Heart right ventricle (tissue), 16 donors: ENCODE measurements at regions not wholly inside any gene's neighbourhood (a gene's known extent, or its start where the extent isn't known, plus 50 kb on each side); places are given as distances from the start of the nearest gene placed in this dataset.

Source experiments
- ATAC-seq, 8 donors: fragments of 200-7000 bp; cut with Tn5 transposase; one replicate each; pipeline ENCODE4 v1.9.1; 2020; ENCODE audit warnings: mild to moderate bottlenecking in 8 of 8, moderate library complexity in 8 of 8, moderate number of reproducible peaks in 1 of 8
- DNase-seq, 2 donors: peaks; one replicate each; pipeline ENCODE4 v3.0.0-alpha.2; 2020
- H3K27ac ChIP-seq, 10 donors: fragments of 200-600 bp; sonication (generic) in 2 of 10; one replicate each; pipeline versions ENCODE4 v1.5.0 to v1.8.0; 2020 to 2022; ENCODE audit warnings: mild to moderate bottlenecking in 3 of 10
- H3K27me3 ChIP-seq, 7 donors: fragments of 200-600 bp; one replicate each; pipeline ENCODE4 v1.8.0; 2021 to 2022; ENCODE audit warnings: mild to moderate bottlenecking in 2 of 7
- H3K36me3 ChIP-seq, 9 donors: fragments of 200-600 bp; sonication (generic) in 1 of 9; one replicate each; pipeline versions ENCODE4 v1.5.0 to v1.8.0; 2020 to 2022; ENCODE audit warnings: mild to moderate bottlenecking in 2 of 9
- H3K4me1 ChIP-seq, 9 donors: fragments of 200-600 bp; sonication (generic) in 1 of 9; one replicate each; pipeline versions ENCODE4 v1.5.0 to v1.8.0; 2020 to 2022; ENCODE audit warnings: mild to moderate bottlenecking in 4 of 9
- H3K4me3 ChIP-seq, 10 donors: fragments of 200-600 bp; sonication (generic) in 2 of 10; one replicate each; pipeline versions ENCODE4 v1.5.0 to v1.8.0; 2020 to 2022; ENCODE audit warnings: mild to moderate bottlenecking in 7 of 10, moderate library complexity in 2 of 10
- H3K9me3 ChIP-seq, 11 donors: fragments of 200-600 bp in 10 of 11; sonication (generic) in 2 of 11; one replicate each; pipeline versions ENCODE4 v1.5.0 to v1.8.0; 2013 to 2022; ENCODE audit warnings: mild to moderate bottlenecking in 2 of 11, control low read depth in 1 of 11, moderate library complexity in 1 of 11
- CTCF ChIP-seq, 9 donors: fragments of 200-600 bp; sonication (generic) in 2 of 9; IDR thresholded peaks; one replicate each; pipeline versions ENCODE4 v1.5.0 to v1.8.0; 2021 to 2022; ENCODE audit warnings: antibody characterized with exemption in 9 of 9, mild to moderate bottlenecking in 5 of 9, moderate library complexity in 1 of 9
- WGBS, 2 donors: extraction: QIAGEN DNeasy Blood & Tissue Kit; methylation state at CpG; one replicate each; pipeline ENCODE4 v1.1.7; 2013; ENCODE audit warnings: inconsistent platforms in 1 of 2; 5-methylcytosine and 5-hydroxymethylcytosine counted together
- intact Hi-C, 10 donors: fragments of 100-400 bp; cut with DNase I; formaldehyde crosslinking; loops; one replicate each; pipeline versions ENCODE4 v1.11.1 to v1.14.2; 2022
- donor health status: Arrhythmogenic right ventricular cardiomyopathy.
- donor health status: ischemic (EF 13 %, LVEDD 7.1; RV severe dilation, severe dysfunction).
- donor health status: healthy with polysubstance abuse.
- donor health status: DM: no; HTN: yes; CAD: no.
- donor health status: DM: no; HTN: no; CAD: no.
- donor health status: ischemic (EF 25% LVEDD 6.9; RV normal size, moderate dysfunction).
- donor health status: ischemic (EF 25% LVEDD 5.7; RV mildly dilated, moderate dysfunction).
- donor health status: healthy.
- donor health status: DM: yes; HTN: yes; CAD: no.
- donor health status: Ischemic cardiomyopathy.
- donor health status: ischemic (EF 35%, LVEDD 5.7; RV mildly dilated, moderate dysfunction).
- donor health status: nonischemic (EF 11% LVEDD 7.7; RV severe dilation, severe dysfunction).
- donor health status: DM: yes; HTN: yes; CAD: no.
- donor health status: PGD.
- donor health status: ischemic (EF 29% LVEDD 5.4; RV normal size, mild dysfunction).
- donor health status: nonischemic (EF 23%, LVEDD 6.1; RV moderate dilation, normal function).

GRCh38 chr16:48948911-48949310 is 332.7 kb downstream of the CBLN1 start:
- intact Hi-C loops: no loop called here
- no peak overlapping the region for H3K4me3 ChIP-seq
- no peak for ATAC-seq
- no peak for DNase-seq
- H3K9me3 ChIP-seq: no peaks in the 10 kb centered on the region
- H3K27ac ChIP-seq: no peak overlapping the region
- no peaks in the 10 kb centered on the region for H3K36me3 ChIP-seq
- no peak for TF ChIP-seq CTCF (IDR thresholded peaks at IDR 0.05)
- H3K4me1 ChIP-seq: peaks cover 0 to 22% (median 8%) of the 10 kb centered on the region in 9 donors
- H3K27me3 ChIP-seq: no peaks in the 10 kb centered on the region
- 76 to 90% methylated on average over 3 of the region's 3 CpGs for WGBS, 2 donors

- H3K27me3 ChIP-seq: no peaks in the 10 kb centered on the region
- no peak for DNase-seq
- TF ChIP-seq CTCF (IDR thresholded peaks at IDR 0.05): no peak
- no peaks in the 10 kb centered on the region for H3K36me3 ChIP-seq
- H3K4me1 ChIP-seq: peaks cover 0 to 16% (median 5%) of the 10 kb centered on the region in 9 donors
- H3K9me3 ChIP-seq: no peaks in the 10 kb centered on the region
- peak in 6 of 8 donors; percentile 15 to 58 (median 38) for ATAC-seq
- no peak overlapping the region for H3K4me3 ChIP-seq
- 18 to 21% methylated on average over 3 of the region's 3 CpGs for WGBS, 2 donors
- intact Hi-C loops: loop anchor here in 1 of 10 donors (2.0 kb wide), 1 partner anchor 165 kb away; no protein-coding TSS in a partner anchor
- peak overlapping the region in 5 of 10 donors; percentile 19 to 65 (median 52) for H3K27ac ChIP-seq
Observed at GRCh38 chr16:48947371-48947713, 334.3 kb downstream of the CBLN1 start.

DNA sequence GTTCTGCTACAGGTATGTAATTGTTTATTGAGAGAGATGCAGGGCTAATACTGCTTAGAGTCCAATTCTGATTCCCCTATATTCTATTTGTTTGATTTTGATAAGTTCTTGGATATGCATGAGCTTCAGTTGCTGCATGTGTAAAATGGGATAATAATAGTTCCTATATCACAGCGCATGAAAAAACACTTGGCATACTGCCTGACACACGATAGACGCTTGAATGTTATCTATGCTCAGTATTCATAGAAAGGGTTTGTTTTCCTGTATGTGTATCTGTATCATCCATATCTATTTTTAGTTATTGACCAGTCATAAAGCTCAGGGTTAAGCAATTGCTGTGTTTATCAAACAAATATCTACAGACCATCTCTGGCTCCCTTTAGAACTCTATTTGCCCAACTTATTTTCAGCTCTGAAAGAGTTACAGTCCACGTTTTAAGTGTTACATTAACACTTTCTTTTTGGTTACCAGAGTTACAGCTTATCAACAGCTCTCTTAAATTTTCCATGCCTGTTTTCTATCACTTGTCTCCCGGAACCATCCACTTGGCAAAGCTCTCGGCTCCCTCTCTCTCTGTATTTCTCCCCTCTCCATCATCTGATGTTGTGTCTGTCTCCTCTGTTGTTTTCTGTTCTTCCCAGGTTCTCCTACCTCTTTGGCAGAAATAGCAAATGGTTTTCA is 334.8 kb downstream of the CBLN1 start:
- Histone ChIP-seq H3K4me1 (peaks cover 0 to 16% (median 5%) of the 10 kb centered on the region in 9 donors), H3K27ac (peak overlapping the region in 5 of 10 donors; percentile 34 to 65 (median 62)), H3K36me3 (no peaks in the 10 kb centered on the region), H3K4me3 (no peak overlapping the region), H3K27me3 (no peaks in the 10 kb centered on the region), H3K9me3 (no peaks in the 10 kb centered on the region)
- WGBS, 2 donors: 3 to 12% methylated on average over 6 of the region's 6 CpGs
- ATAC-seq (peak; percentile 55 to 96 (median 88)), DNase-seq (peak in 1 of 2 donors; percentile 30)
- TF ChIP-seq CTCF (IDR thresholded peaks at IDR 0.05): no peak
- intact Hi-C loops: loop anchor here in 1 of 10 donors (2.0 kb wide), 1 partner anchor 166 kb away; no protein-coding TSS in a partner anchor

DNA sequence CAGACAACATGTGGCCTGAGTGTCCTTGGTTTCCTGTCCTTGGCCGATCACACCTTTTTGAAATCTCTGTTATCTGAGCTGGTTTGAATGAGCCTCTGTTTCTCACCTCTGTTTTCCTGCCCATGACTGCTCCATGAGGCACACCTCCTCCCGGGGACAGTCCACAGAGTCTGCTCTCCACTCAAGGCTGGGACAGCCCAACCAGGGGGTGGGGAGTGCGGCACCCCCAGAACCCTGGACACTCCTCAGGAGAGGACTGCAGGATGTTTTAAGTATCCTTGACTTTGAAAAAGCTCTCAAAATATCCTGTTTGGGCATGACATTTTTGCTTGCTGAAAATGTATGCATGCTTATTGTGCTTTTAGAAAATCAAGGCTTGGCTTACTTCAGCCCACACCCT is 333.0 kb upstream of the N4BP1 start:
- H3K27ac ChIP-seq: no peak overlapping the region
- no peak for ATAC-seq
- peaks cover 0 to 16% (median 5%) of the 10 kb centered on the region in 9 donors for H3K4me1 ChIP-seq

More for the DNA sequence above, 333.0 kb upstream of the N4BP1 start:
- Histone ChIP-seq H3K36me3 (no peaks in the 10 kb centered on the region), H3K4me3 (no peak overlapping the region), H3K27me3 (no peaks in the 10 kb centered on the region), H3K9me3 (no peaks in the 10 kb centered on the region)
- TF ChIP-seq CTCF (IDR thresholded peaks at IDR 0.05): no peak
- 64 to 71% methylated on average over 3 of the region's 3 CpGs for WGBS, 2 donors
- intact Hi-C loops: no loop called here
- no peak for DNase-seq
